ENCODE measurements at regions not wholly inside any gene's neighbourhood (a gene's known extent, or its start where the extent isn't known, plus 50 kb on each side); places are given as distances from the start of the nearest gene placed in this dataset.
"Not testable (repeated sequence)": the region's sequence is repeated elsewhere in the genome, so short reads cannot be mapped to it uniquely, and the experiment has no call there.

- no peak for DNase-seq (ENCODE audit: low spot score)
These were observed 51.9 kb upstream of the ALX4 start for GRCh38 chr11:44361813-44362212.

- no peak for DNase-seq (ENCODE audit: low spot score)
These were observed 53.2 kb upstream of the ALX4 start for GRCh38 chr11:44363116-44363515.

- peak; percentile 3 for DNase-seq (ENCODE audit: low spot score)
These were observed 54.7 kb upstream of the ALX4 start for GRCh38 chr11:44364596-44364995.

- DNase-seq (ENCODE audit: low spot score), result no peak
These were observed 55.7 kb upstream of the ALX4 start for GRCh38 chr11:44365616-44366015.

GRCh38 chr11:44366026-44366425, 56.1 kb upstream of the ALX4 start:
- no peak for DNase-seq (ENCODE audit: low spot score)

- DNase-seq (ENCODE audit: low spot score), result no peak
These were observed 56.8 kb upstream of the ALX4 start for GRCh38 chr11:44366741-44367140.

GRCh38 chr11:44367452-44367851, 57.5 kb upstream of the ALX4 start:
- no peak for DNase-seq (ENCODE audit: low spot score)

- no peak for DNase-seq (ENCODE audit: low spot score)
These were observed 58.9 kb upstream of the ALX4 start for GRCh38 chr11:44368886-44369285.

- DNase-seq (ENCODE audit: low spot score), result not testable (repeated sequence)
These were observed 61.1 kb upstream of the ALX4 start for GRCh38 chr11:44371042-44371441.

- DNase-seq (ENCODE audit: low spot score), result no peak
These were observed 61.8 kb upstream of the ALX4 start for GRCh38 chr11:44371706-44372105.

- DNase-seq (ENCODE audit: low spot score), result no peak
These were observed 63.0 kb upstream of the ALX4 start for GRCh38 chr11:44372989-44373388.

GRCh38 chr11:44374001-44374400, 64.1 kb upstream of the ALX4 start:
- DNase-seq (ENCODE audit: low spot score), result no peak

- no peak for DNase-seq (ENCODE audit: low spot score)
These were observed 66.5 kb upstream of the ALX4 start for GRCh38 chr11:44376423-44376822.

GRCh38 chr11:44377121-44377520, 67.2 kb upstream of the ALX4 start:
- no peak for DNase-seq (ENCODE audit: low spot score)

- DNase-seq (ENCODE audit: low spot score), result no peak
These were observed 68.0 kb upstream of the ALX4 start for GRCh38 chr11:44377914-44378321.

- DNase-seq (ENCODE audit: low spot score), result no peak
These were observed 69.4 kb upstream of the ALX4 start for GRCh38 chr11:44379141-44380008.

GRCh38 chr11:44380009-44380313, 70.0 kb upstream of the ALX4 start:
- no peak for DNase-seq (ENCODE audit: low spot score)

GRCh38 chr11:44380820-44381219, 70.9 kb upstream of the ALX4 start:
- no peak for DNase-seq (ENCODE audit: low spot score)

- no peak for DNase-seq (ENCODE audit: low spot score)
These were observed 71.3 kb upstream of the ALX4 start for GRCh38 chr11:44381261-44381660.

- DNase-seq (ENCODE audit: low spot score), result no peak
These were observed 72.2 kb upstream of the ALX4 start for GRCh38 chr11:44382118-44382517.

- DNase-seq (ENCODE audit: low spot score), result no peak
These were observed 72.8 kb upstream of the ALX4 start for GRCh38 chr11:44382656-44383240.

- DNase-seq (ENCODE audit: low spot score), result no peak
These were observed 73.3 kb upstream of the ALX4 start for GRCh38 chr11:44383246-44383645.

- DNase-seq (ENCODE audit: low spot score), result no peak
These were observed 77.5 kb upstream of the ALX4 start for GRCh38 chr11:44387415-44387814.

GRCh38 chr11:44387825-44388224, 77.9 kb upstream of the ALX4 start:
- DNase-seq (ENCODE audit: low spot score), result no peak

All from kidney tubule cell (primary cell).